ENCODE measurements at regions not wholly inside any gene's neighbourhood (a gene's known extent, or its start where the extent isn't known, plus 50 kb on each side); places are given as distances from the start of the nearest gene placed in this dataset.
A peak's percentile ranks its signal among the peaks of the same experiment; 100 is the strongest.

- Histone ChIP-seq H3K27me3 (ENCODE audit: control insufficient read depth, insufficient read depth, low read length) (no peaks in the 10 kb centered on the region), H3K9me3 (replicated peaks; ENCODE audit: control insufficient read depth, low read depth, low read length) (no peaks in the 10 kb centered on the region), H3K36me3 (ENCODE audit: control insufficient read depth, insufficient read depth, low read length) (no peaks in the 10 kb centered on the region), H3K4me3 (ENCODE audit: low read length) (no peak overlapping the region), H3K27ac (ENCODE audit: low read length) (no peak overlapping the region), H3K4me1 (ENCODE audit: control insufficient read depth, insufficient read depth, low read length) (peaks cover 2% of the 10 kb centered on the region)
- DNase-seq, result peak; percentile 53
- 100% methylated on average over 1 of the region's 3 CpGs for WGBS (ENCODE audit: insufficient coverage)
Measured at GRCh38 chr11:122186439-122187080, 70.5 kb upstream of the BLID start.

GRCh38 chr11:122183933-122184332, 67.9 kb upstream of the BLID start:
- Histone ChIP-seq H3K36me3 (ENCODE audit: control insufficient read depth, insufficient read depth, low read length) (no peaks in the 10 kb centered on the region), H3K9me3 (replicated peaks; ENCODE audit: control insufficient read depth, low read depth, low read length) (no peaks in the 10 kb centered on the region), H3K4me1 (ENCODE audit: control insufficient read depth, insufficient read depth, low read length) (peaks cover 2% of the 10 kb centered on the region), H3K27me3 (ENCODE audit: control insufficient read depth, insufficient read depth, low read length) (no peaks in the 10 kb centered on the region), H3K27ac (ENCODE audit: low read length) (no peak overlapping the region), H3K4me3 (ENCODE audit: low read length) (no peak overlapping the region)
- no peak for DNase-seq

DNA sequence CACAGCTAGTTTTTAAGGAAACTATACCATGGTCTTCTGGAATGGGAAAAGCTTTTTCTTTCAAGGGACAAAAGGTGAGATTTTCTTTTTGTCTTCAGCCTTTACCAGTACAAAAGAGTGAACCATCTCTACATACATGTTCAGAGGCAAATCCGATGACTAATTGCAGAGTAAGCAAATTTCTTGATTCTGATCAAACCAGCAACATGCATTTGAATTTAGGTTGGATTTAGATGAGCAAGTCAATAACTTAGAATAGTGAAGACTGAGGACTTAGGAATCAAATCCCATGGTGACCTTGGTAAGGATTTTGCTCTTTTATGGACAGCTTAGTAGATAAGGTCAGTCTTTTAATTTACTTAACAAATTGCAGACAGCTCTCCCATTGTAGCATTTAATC, 65.9 kb upstream of the BLID start:
- Histone ChIP-seq H3K27me3 (ENCODE audit: control insufficient read depth, insufficient read depth, low read length) (no peaks in the 10 kb centered on the region), H3K36me3 (ENCODE audit: control insufficient read depth, insufficient read depth, low read length) (no peaks in the 10 kb centered on the region), H3K9me3 (replicated peaks; ENCODE audit: control insufficient read depth, low read depth, low read length) (no peaks in the 10 kb centered on the region), H3K4me3 (ENCODE audit: low read length) (no peak overlapping the region), H3K4me1 (ENCODE audit: control insufficient read depth, insufficient read depth, low read length) (peaks cover 2% of the 10 kb centered on the region), H3K27ac (ENCODE audit: low read length) (no peak overlapping the region)
- WGBS (ENCODE audit: insufficient coverage), result no CpG with 5 or more reads among the region's 1 CpG
- no peak for DNase-seq

- no peak overlapping the region for H3K27ac ChIP-seq (ENCODE audit: low read length)
- peaks cover 2% of the 10 kb centered on the region for H3K4me1 ChIP-seq (ENCODE audit: control insufficient read depth, insufficient read depth, low read length)
- no peaks in the 10 kb centered on the region for H3K36me3 ChIP-seq (ENCODE audit: control insufficient read depth, insufficient read depth, low read length)
- no CpG with 5 or more reads among the region's 1 CpG for WGBS (ENCODE audit: insufficient coverage)
- no peaks in the 10 kb centered on the region for H3K9me3 ChIP-seq (replicated peaks; ENCODE audit: control insufficient read depth, low read depth, low read length)
- H3K4me3 ChIP-seq (ENCODE audit: low read length), result no peak overlapping the region
- DNase-seq, result no peak
- no peaks in the 10 kb centered on the region for H3K27me3 ChIP-seq (ENCODE audit: control insufficient read depth, insufficient read depth, low read length)
Measured at GRCh38 chr11:122181372-122181771, 65.4 kb upstream of the BLID start.

DNA sequence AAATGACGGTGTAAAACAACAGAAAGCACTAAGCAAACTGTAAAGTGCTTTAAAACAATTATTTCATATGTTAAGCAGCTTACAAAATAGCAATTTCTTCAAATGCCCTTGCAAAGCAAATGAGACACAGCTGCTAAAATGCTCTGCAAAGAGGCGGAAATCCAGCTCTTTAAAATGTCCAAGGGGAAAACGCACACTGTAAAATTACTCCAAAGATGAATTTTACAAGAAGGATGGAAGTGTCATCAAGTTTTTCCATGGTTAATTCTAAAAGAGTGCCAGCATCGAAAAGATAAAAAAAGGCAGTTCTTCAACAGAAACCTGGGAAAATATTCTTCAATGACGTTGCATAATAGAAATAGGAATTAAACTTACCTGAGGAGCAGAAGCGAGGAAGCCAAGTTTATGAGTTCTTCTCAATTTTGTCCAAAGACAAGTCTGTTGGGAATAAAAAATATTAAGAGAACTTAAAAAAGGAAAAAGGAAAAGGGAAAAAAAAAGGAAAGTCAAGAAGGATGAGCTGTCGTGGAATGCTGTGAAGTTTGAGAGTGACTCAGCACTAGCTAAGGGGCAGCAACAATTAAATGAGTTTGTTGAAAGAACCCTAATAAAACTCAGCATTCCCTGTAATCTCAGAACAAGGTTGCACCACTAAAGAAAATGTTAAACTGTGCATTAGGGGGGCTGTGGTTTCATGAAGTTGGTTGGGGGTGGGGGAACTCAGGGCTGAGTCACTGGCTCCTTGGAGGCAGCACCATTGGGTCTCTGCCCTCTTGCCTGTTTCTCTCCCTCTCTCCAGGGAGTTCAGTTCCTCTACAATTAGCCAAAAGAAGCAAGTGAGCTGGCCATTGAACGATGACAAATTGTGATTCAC, 64.2 kb upstream of the BLID start:
- H3K27ac ChIP-seq (ENCODE audit: low read length), result peak overlapping the region; percentile 31
- H3K9me3 ChIP-seq (replicated peaks; ENCODE audit: control insufficient read depth, low read depth, low read length), result no peaks in the 10 kb centered on the region
- no peak overlapping the region for H3K4me3 ChIP-seq (ENCODE audit: low read length)
- WGBS (ENCODE audit: insufficient coverage), result no CpG with 5 or more reads among the region's 8 CpGs
- H3K4me1 ChIP-seq (ENCODE audit: control insufficient read depth, insufficient read depth, low read length), result peaks cover 2% of the 10 kb centered on the region
- H3K27me3 ChIP-seq (ENCODE audit: control insufficient read depth, insufficient read depth, low read length), result no peaks in the 10 kb centered on the region
- no peaks in the 10 kb centered on the region for H3K36me3 ChIP-seq (ENCODE audit: control insufficient read depth, insufficient read depth, low read length)
- peak; percentile 88 for DNase-seq

- H3K27ac ChIP-seq (ENCODE audit: low read length), result no peak overlapping the region
- 72% methylated on average over 2 of the region's 5 CpGs for WGBS (ENCODE audit: insufficient coverage)
- no peaks in the 10 kb centered on the region for H3K36me3 ChIP-seq (ENCODE audit: control insufficient read depth, insufficient read depth, low read length)
- peaks cover 2% of the 10 kb centered on the region for H3K4me1 ChIP-seq (ENCODE audit: control insufficient read depth, insufficient read depth, low read length)
- no peaks in the 10 kb centered on the region for H3K9me3 ChIP-seq (replicated peaks; ENCODE audit: control insufficient read depth, low read depth, low read length)
- H3K27me3 ChIP-seq (ENCODE audit: control insufficient read depth, insufficient read depth, low read length), result no peaks in the 10 kb centered on the region
- no peak for DNase-seq
- no peak overlapping the region for H3K4me3 ChIP-seq (ENCODE audit: low read length)
Measured at GRCh38 chr11:122178795-122179194, 62.8 kb upstream of the BLID start.

DNA sequence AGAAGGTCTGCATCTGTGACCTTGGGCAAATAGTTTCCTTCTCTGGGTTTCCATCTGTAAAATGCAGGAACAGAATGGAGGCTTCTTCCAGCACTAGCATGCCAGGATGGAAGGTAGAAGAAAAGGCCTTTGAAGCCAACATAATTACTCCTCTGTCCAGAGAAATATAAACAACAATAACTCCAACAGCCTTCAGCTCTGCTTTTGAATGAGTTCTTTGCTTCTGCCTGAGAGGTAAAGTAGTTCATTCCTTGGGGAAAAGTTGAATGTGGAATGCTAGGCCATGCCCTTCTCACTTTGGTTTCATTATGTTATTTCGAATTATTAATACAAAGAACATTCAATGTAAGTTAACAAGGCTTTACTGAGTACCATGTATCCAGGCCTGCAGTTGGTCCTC, 61.2 kb upstream of the BLID start:
- WGBS (ENCODE audit: insufficient coverage), result no CpG with 5 or more reads among the region's 1 CpG
- Histone ChIP-seq H3K4me1 (ENCODE audit: control insufficient read depth, insufficient read depth, low read length) (peaks cover 2% of the 10 kb centered on the region), H3K4me3 (ENCODE audit: low read length) (no peak overlapping the region), H3K36me3 (ENCODE audit: control insufficient read depth, insufficient read depth, low read length) (no peaks in the 10 kb centered on the region), H3K27me3 (ENCODE audit: control insufficient read depth, insufficient read depth, low read length) (no peaks in the 10 kb centered on the region), H3K27ac (ENCODE audit: low read length) (no peak overlapping the region), H3K9me3 (replicated peaks; ENCODE audit: control insufficient read depth, low read depth, low read length) (no peaks in the 10 kb centered on the region)
- no peak for DNase-seq

DNA sequence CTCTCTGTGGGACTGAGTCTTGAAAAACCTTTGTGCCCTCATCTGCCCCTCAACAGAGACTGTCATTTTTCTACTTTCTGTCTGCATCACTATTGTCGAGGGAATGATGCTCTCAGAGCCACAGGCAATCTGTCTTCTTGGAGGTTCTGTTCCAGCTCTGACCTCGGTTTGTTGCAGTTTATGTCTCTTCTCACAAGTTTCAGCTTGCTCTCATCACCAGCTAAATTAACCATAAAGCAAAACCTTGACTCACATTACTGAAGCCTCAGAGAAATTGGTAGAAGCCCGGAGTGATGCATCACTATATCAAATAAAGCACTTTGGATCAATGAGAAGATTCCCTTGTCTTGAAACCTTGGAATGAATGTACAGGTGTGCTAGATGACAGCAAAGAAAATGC, 60.6 kb upstream of the BLID start:
- peaks cover 2% of the 10 kb centered on the region for H3K4me1 ChIP-seq (ENCODE audit: control insufficient read depth, insufficient read depth, low read length)
- 80% methylated on average over 2 of the region's 3 CpGs for WGBS (ENCODE audit: insufficient coverage)

GRCh38 chr11:122175306-122175705, 59.3 kb upstream of the BLID start:
- H3K27me3 ChIP-seq (ENCODE audit: control insufficient read depth, insufficient read depth, low read length), result no peaks in the 10 kb centered on the region
- no peak for DNase-seq
- H3K27ac ChIP-seq (ENCODE audit: low read length), result no peak overlapping the region
- no peaks in the 10 kb centered on the region for H3K4me1 ChIP-seq (ENCODE audit: control insufficient read depth, insufficient read depth, low read length)
- no peaks in the 10 kb centered on the region for H3K36me3 ChIP-seq (ENCODE audit: control insufficient read depth, insufficient read depth, low read length)
- no peak overlapping the region for H3K4me3 ChIP-seq (ENCODE audit: low read length)
- H3K9me3 ChIP-seq (replicated peaks; ENCODE audit: control insufficient read depth, low read depth, low read length), result no peaks in the 10 kb centered on the region
- WGBS (ENCODE audit: insufficient coverage), result no CpG with 5 or more reads among the region's 3 CpGs

More for the DNA sequence above, 60.6 kb upstream of the BLID start:
- no peaks in the 10 kb centered on the region for H3K9me3 ChIP-seq (replicated peaks; ENCODE audit: control insufficient read depth, low read depth, low read length)
- no peak overlapping the region for H3K27ac ChIP-seq (ENCODE audit: low read length)
- H3K27me3 ChIP-seq (ENCODE audit: control insufficient read depth, insufficient read depth, low read length), result no peaks in the 10 kb centered on the region
- H3K36me3 ChIP-seq (ENCODE audit: control insufficient read depth, insufficient read depth, low read length), result no peaks in the 10 kb centered on the region
- no peak for DNase-seq
- H3K4me3 ChIP-seq (ENCODE audit: low read length), result no peak overlapping the region

DNA sequence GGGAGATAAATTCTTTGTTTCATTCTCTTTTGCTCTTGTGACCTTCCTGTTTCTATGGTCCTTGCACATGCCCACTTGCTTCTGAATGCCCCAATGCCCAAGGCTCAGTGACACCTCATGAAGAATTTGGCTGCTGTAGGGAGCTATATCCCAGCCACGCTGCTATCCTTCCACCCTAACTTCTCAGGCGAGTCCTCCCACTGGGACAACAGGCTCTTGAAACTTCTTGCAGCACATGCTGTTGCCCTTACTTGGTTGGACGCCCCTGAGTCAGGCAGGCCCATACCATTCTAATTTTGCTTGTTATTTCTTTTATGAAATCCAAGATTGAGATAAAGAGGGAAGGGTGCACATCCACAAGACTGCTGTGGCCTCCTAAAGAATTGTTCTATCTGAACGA, 57.6 kb upstream of the BLID start:
- no peaks in the 10 kb centered on the region for H3K4me1 ChIP-seq (ENCODE audit: control insufficient read depth, insufficient read depth, low read length)
- H3K27ac ChIP-seq (ENCODE audit: low read length), result no peak overlapping the region
- no peaks in the 10 kb centered on the region for H3K9me3 ChIP-seq (replicated peaks; ENCODE audit: control insufficient read depth, low read depth, low read length)
- H3K36me3 ChIP-seq (ENCODE audit: control insufficient read depth, insufficient read depth, low read length), result no peaks in the 10 kb centered on the region
- no peaks in the 10 kb centered on the region for H3K27me3 ChIP-seq (ENCODE audit: control insufficient read depth, insufficient read depth, low read length)
- H3K4me3 ChIP-seq (ENCODE audit: low read length), result no peak overlapping the region
- WGBS (ENCODE audit: insufficient coverage), result 88% methylated on average over 2 of the region's 4 CpGs
- DNase-seq, result no peak
